Thyroid gland (tissue), 4 donors: ENCODE measurements at regions not wholly inside any gene's neighbourhood (a gene's known extent, or its start where the extent isn't known, plus 50 kb on each side); places are given as distances from the start of the nearest gene placed in this dataset.
"Not testable (repeated sequence)": the region's sequence is repeated elsewhere in the genome, so short reads cannot be mapped to it uniquely, and the experiment has no call there.

Experiments used
- POLR2A ChIP-seq, 2 donors: fragments of 450-650 bp; IDR thresholded peaks; one replicate each; pipeline ENCODE4 v1.6.1; 2017; ENCODE audit warnings: antibody characterized with exemption in 2 of 2, mild to moderate bottlenecking in 2 of 2, moderate library complexity in 1 of 2
- TF ChIP-seq, protein P1 (sequence below), 6 experiments: fragments of 200-600 bp in 3 of 6; fragments of 450-650 bp in 3 of 6; sonication (generic) in 3 of 6; IDR thresholded peaks; one replicate each; pipeline ENCODE4 v1.5.1; 2016 to 2019; ENCODE audit warnings: antibody characterized with exemption in 6 of 6, mild to moderate bottlenecking in 2 of 6, inconsistent platforms in 1 of 6, moderate library complexity in 1 of 6

GRCh38 chrX:150091300-150091699 lies 153.0 kb upstream of the EOLA2 start:
- TF ChIP-seq, protein P1, sequence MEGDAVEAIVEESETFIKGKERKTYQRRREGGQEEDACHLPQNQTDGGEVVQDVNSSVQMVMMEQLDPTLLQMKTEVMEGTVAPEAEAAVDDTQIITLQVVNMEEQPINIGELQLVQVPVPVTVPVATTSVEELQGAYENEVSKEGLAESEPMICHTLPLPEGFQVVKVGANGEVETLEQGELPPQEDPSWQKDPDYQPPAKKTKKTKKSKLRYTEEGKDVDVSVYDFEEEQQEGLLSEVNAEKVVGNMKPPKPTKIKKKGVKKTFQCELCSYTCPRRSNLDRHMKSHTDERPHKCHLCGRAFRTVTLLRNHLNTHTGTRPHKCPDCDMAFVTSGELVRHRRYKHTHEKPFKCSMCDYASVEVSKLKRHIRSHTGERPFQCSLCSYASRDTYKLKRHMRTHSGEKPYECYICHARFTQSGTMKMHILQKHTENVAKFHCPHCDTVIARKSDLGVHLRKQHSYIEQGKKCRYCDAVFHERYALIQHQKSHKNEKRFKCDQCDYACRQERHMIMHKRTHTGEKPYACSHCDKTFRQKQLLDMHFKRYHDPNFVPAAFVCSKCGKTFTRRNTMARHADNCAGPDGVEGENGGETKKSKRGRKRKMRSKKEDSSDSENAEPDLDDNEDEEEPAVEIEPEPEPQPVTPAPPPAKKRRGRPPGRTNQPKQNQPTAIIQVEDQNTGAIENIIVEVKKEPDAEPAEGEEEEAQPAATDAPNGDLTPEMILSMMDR (IDR thresholded peaks at IDR 0.05) = not testable (repeated sequence)
- not testable (repeated sequence) for TF ChIP-seq POLR2A (IDR thresholded peaks at IDR 0.05)
